GM12878 (cell line): ENCODE measurements at regions not wholly inside any gene's neighbourhood (a gene's known extent, or its start where the extent isn't known, plus 50 kb on each side); places are given as distances from the start of the nearest gene placed in this dataset.

Experiments used
- CTCF ChIP-seq, 3 experiments: IDR thresholded peaks in 2 of 3; conservative IDR thresholded peaks in 1 of 3; 2 replicates each; pipeline ENCODE4 v1.5.1; 2011; ENCODE audit warnings: low read depth in 3 of 3, low read length in 3 of 3, mild to moderate bottlenecking in 3 of 3, control low read depth in 2 of 3, moderate library complexity in 2 of 3, inconsistent platforms in 1 of 3, mixed read lengths in 1 of 3; ENCODE audit not compliant: control insufficient read depth in 2 of 3, insufficient read depth in 1 of 3; ENCODE audit errors: extremely low read depth in 1 of 3
- EP300 ChIP-seq, 2 experiments: fragments of 150-350 bp in 1 of 2; IDR thresholded peaks; 2 replicates each; pipeline ENCODE4 v1.6.1; 2011 to 2012; ENCODE audit warnings: low read depth in 2 of 2, low read length in 2 of 2, borderline replicate concordance in 1 of 2, improper control_type of control experiment in 1 of 2, inconsistent platforms in 1 of 2; ENCODE audit not compliant: control insufficient read depth in 1 of 2
- EZH2 ChIP-seq: IDR thresholded peaks from 2 replicates; pipeline ENCODE4 v1.6.1; 2012; ENCODE audit warnings: low read depth, mild to moderate bottlenecking, control low read depth, inconsistent platforms, low read length, borderline replicate concordance; ENCODE audit not compliant: control insufficient read depth
- IRF5 ChIP-seq: fragments of 450-650 bp; IDR thresholded peaks from 2 replicates; pipeline ENCODE4 v1.6.1; 2017; ENCODE audit warnings: borderline replicate concordance

- TF ChIP-seq CTCF (IDR thresholded peaks at IDR 0.05 in 2 of 3, conservative IDR thresholded peaks at IDR 0.05 in 1 of 3; ENCODE audit: control insufficient read depth in 2 of 3, extremely low read depth in 1 of 3, insufficient read depth in 1 of 3, low read depth in 3 of 3, low read length in 3 of 3), result no peak
- TF ChIP-seq IRF5, result no peak
- TF ChIP-seq EP300 (IDR thresholded peaks at IDR 0.05; ENCODE audit: borderline replicate concordance in 1 of 2, control insufficient read depth in 1 of 2, low read depth in 2 of 2, low read length in 2 of 2), result no peak
- no peak for TF ChIP-seq EZH2
Measured at GRCh38 chr1:222129041-222129440, 387.2 kb upstream of the DUSP10 start.
